ENCODE measurements at regions not wholly inside any gene's neighbourhood (a gene's known extent, or its start where the extent isn't known, plus 50 kb on each side); places are given as distances from the start of the nearest gene placed in this dataset.

GRCh38 chr13:63206461-63206860, 1790.8 kb upstream of the PCDH20 start:
- no peak for DNase-seq (ENCODE audit: low spot score)

- no peak for DNase-seq (ENCODE audit: low spot score)
Measured at GRCh38 chr13:63201493-63201892, 1785.8 kb upstream of the PCDH20 start.

- DNase-seq (ENCODE audit: low spot score), result no peak
Measured at GRCh38 chr13:63199508-63199907, 1783.9 kb upstream of the PCDH20 start.

GRCh38 chr13:63198071-63198470, 1782.4 kb upstream of the PCDH20 start:
- DNase-seq (ENCODE audit: low spot score), result no peak

- DNase-seq (ENCODE audit: low spot score), result no peak
Measured at GRCh38 chr13:63195726-63196125, 1780.1 kb upstream of the PCDH20 start.

GRCh38 chr13:63190742-63191141, 1775.1 kb upstream of the PCDH20 start:
- DNase-seq (ENCODE audit: low spot score), result no peak

GRCh38 chr13:63190219-63190618, 1774.6 kb upstream of the PCDH20 start:
- no peak for DNase-seq (ENCODE audit: low spot score)

GRCh38 chr13:63189712-63190111, 1774.1 kb upstream of the PCDH20 start:
- no peak for DNase-seq (ENCODE audit: low spot score)

GRCh38 chr13:63184693-63185092, 1769.0 kb upstream of the PCDH20 start:
- no peak for DNase-seq (ENCODE audit: low spot score)

- no peak for DNase-seq (ENCODE audit: low spot score)
Measured at GRCh38 chr13:63175536-63175935, 1759.9 kb upstream of the PCDH20 start.

- no peak for DNase-seq (ENCODE audit: low spot score)
Measured at GRCh38 chr13:63167699-63168337, 1752.2 kb upstream of the PCDH20 start.

GRCh38 chr13:63166345-63166744, 1750.7 kb upstream of the PCDH20 start:
- no peak for DNase-seq (ENCODE audit: low spot score)

- no peak for DNase-seq (ENCODE audit: low spot score)
Measured at GRCh38 chr13:63163903-63164302, 1748.3 kb upstream of the PCDH20 start.

- DNase-seq (ENCODE audit: low spot score), result no peak
Measured at GRCh38 chr13:63161219-63161618, 1745.6 kb upstream of the PCDH20 start.

- no peak for DNase-seq (ENCODE audit: low spot score)
Measured at GRCh38 chr13:63156816-63157215, 1741.2 kb upstream of the PCDH20 start.

GRCh38 chr13:63149375-63149774, 1733.7 kb upstream of the PCDH20 start:
- DNase-seq (ENCODE audit: low spot score), result no peak

- no peak for DNase-seq (ENCODE audit: low spot score)
Measured at GRCh38 chr13:63139277-63139676, 1723.6 kb upstream of the PCDH20 start.

GRCh38 chr13:63129995-63130394, 1714.3 kb upstream of the PCDH20 start:
- no peak for DNase-seq (ENCODE audit: low spot score)

GRCh38 chr13:63128716-63129115, 1713.1 kb upstream of the PCDH20 start:
- no peak for DNase-seq (ENCODE audit: low spot score)

- no peak for DNase-seq (ENCODE audit: low spot score)
Measured at GRCh38 chr13:63124863-63125262, 1709.2 kb upstream of the PCDH20 start.

GRCh38 chr13:63120883-63121282, 1705.2 kb upstream of the PCDH20 start:
- no peak for DNase-seq (ENCODE audit: low spot score)

- DNase-seq (ENCODE audit: low spot score), result no peak
Measured at GRCh38 chr13:63117710-63118109, 1702.1 kb upstream of the PCDH20 start.

- no peak for DNase-seq (ENCODE audit: low spot score)
Measured at GRCh38 chr13:63112799-63113395, 1697.2 kb upstream of the PCDH20 start.

- DNase-seq (ENCODE audit: low spot score), result no peak
Measured at GRCh38 chr13:63110466-63110865, 1694.8 kb upstream of the PCDH20 start.

Data from activated CD4-positive, alpha-beta T cell treated with anti-CD3 and anti-CD28 coated beads, Interleukin-2, Interleukin-4, amounts not matched to agents 100 ng/mL and 50 ng/mL, durations not matched to agents 16 hours and 8 hours (primary cell).